BLaER1 (cell line): ENCODE measurements at regions not wholly inside any gene's neighbourhood (a gene's known extent, or its start where the extent isn't known, plus 50 kb on each side); places are given as distances from the start of the nearest gene placed in this dataset.
A peak's percentile ranks its signal among the peaks of the same experiment; 100 is the strongest.

Experiments used
- H3K27ac ChIP-seq: shearing (Covaris generic); formaldehyde crosslinking; 2 replicates; pipeline ENCODE4 v1.8.1; 2022
- H3K27me3 ChIP-seq: shearing (Covaris generic); formaldehyde crosslinking; 2 replicates; pipeline ENCODE4 v1.8.1; 2022
- H3K36me3 ChIP-seq: shearing (Covaris generic); formaldehyde crosslinking; 2 replicates; pipeline ENCODE4 v1.8.1; 2022
- H3K4me1 ChIP-seq: shearing (Covaris generic); formaldehyde crosslinking; 2 replicates; pipeline ENCODE4 v1.8.1; 2022
- H3K4me2 ChIP-seq: shearing (Covaris generic); formaldehyde crosslinking; 2 replicates; pipeline ENCODE4 v1.8.1; 2022
- H3K4me3 ChIP-seq: shearing (Covaris generic); formaldehyde crosslinking; 2 replicates; pipeline ENCODE4 v1.8.1; 2022
- H3K9ac ChIP-seq: shearing (Covaris generic); formaldehyde crosslinking; 2 replicates; pipeline ENCODE4 v1.8.1; 2022
- H3K9me3 ChIP-seq: shearing (Covaris generic); formaldehyde crosslinking; 2 replicates; pipeline ENCODE4 v1.8.1; 2022
- H4K20me1 ChIP-seq: shearing (Covaris generic); formaldehyde crosslinking; 2 replicates; pipeline ENCODE4 v1.8.1; 2022
- Cebpa-rat ChIP-seq: shearing (Covaris generic); IDR thresholded peaks from 2 replicates; pipeline ENCODE4 v1.8.1; 2022

- no peak for TF ChIP-seq Cebpa-rat
- no peaks in the 10 kb centered on the region for H3K36me3 ChIP-seq
- H3K4me2 ChIP-seq, result 0 out of 2 replicates have a peak overlapping the region, but pooled peaks have one; percentile 4
- H3K27me3 ChIP-seq, result no peaks in the 10 kb centered on the region
- H3K4me1 ChIP-seq, result 0 out of 2 replicates have a peak, but pooled peaks cover 4% of the 10 kb centered on the region
- no peak overlapping the region for H3K4me3 ChIP-seq
- no peaks in the 10 kb centered on the region for H4K20me1 ChIP-seq
- no peak overlapping the region for H3K27ac ChIP-seq
- H3K9ac ChIP-seq, result no peak overlapping the region
- no peaks in the 10 kb centered on the region for H3K9me3 ChIP-seq
Measured at GRCh38 chr13:31944262-31945160, 87.1 kb upstream of the FRY start.

GRCh38 chr13:31945202-31945961 lies 86.2 kb upstream of the FRY start:
- H3K36me3 ChIP-seq, result no peaks in the 10 kb centered on the region
- TF ChIP-seq Cebpa-rat, result no peak
- H3K4me2 ChIP-seq, result 0 out of 2 replicates have a peak overlapping the region, but pooled peaks have one; percentile 4
- no peaks in the 10 kb centered on the region for H3K9me3 ChIP-seq
- no peaks in the 10 kb centered on the region for H3K27me3 ChIP-seq
- H3K4me1 ChIP-seq, result 0 out of 2 replicates have a peak, but pooled peaks cover 4% of the 10 kb centered on the region
- H3K4me3 ChIP-seq, result no peak overlapping the region
- no peaks in the 10 kb centered on the region for H4K20me1 ChIP-seq
- no peak overlapping the region for H3K9ac ChIP-seq
- H3K27ac ChIP-seq, result no peak overlapping the region

GRCh38 chr13:31946091-31946770 lies 85.3 kb upstream of the FRY start:
- no peak for TF ChIP-seq Cebpa-rat
- Histone ChIP-seq H3K4me1 (0 out of 2 replicates have a peak, but pooled peaks cover 4% of the 10 kb centered on the region), H3K4me2 (no peak overlapping the region)

GRCh38 chr13:31947105-31947504 lies 84.5 kb upstream of the FRY start:
- Histone ChIP-seq H4K20me1 (no peaks in the 10 kb centered on the region), H3K9ac (no peak overlapping the region), H3K4me2 (no peak overlapping the region), H3K4me1 (0 out of 2 replicates have a peak, but pooled peaks cover 4% of the 10 kb centered on the region), H3K27me3 (no peaks in the 10 kb centered on the region), H3K9me3 (no peaks in the 10 kb centered on the region), H3K36me3 (no peaks in the 10 kb centered on the region), H3K4me3 (no peak overlapping the region), H3K27ac (no peak overlapping the region)
- TF ChIP-seq Cebpa-rat, result no peak

More at GRCh38 chr13:31946091-31946770, 85.3 kb upstream of the FRY start:
- Histone ChIP-seq H3K4me3 (no peak overlapping the region), H3K27ac (no peak overlapping the region), H4K20me1 (no peaks in the 10 kb centered on the region), H3K9me3 (no peaks in the 10 kb centered on the region), H3K9ac (no peak overlapping the region), H3K36me3 (no peaks in the 10 kb centered on the region), H3K27me3 (no peaks in the 10 kb centered on the region)

- Histone ChIP-seq H3K9ac (no peak overlapping the region), H3K4me1 (0 out of 2 replicates have a peak, but pooled peaks cover 4% of the 10 kb centered on the region), H3K36me3 (no peaks in the 10 kb centered on the region), H3K27me3 (no peaks in the 10 kb centered on the region), H3K4me3 (no peak overlapping the region), H3K9me3 (peaks cover 2% of the 10 kb centered on the region; the same call in 1 of the 2 replicates), H3K4me2 (no peak overlapping the region), H3K27ac (no peak overlapping the region), H4K20me1 (no peaks in the 10 kb centered on the region)
- TF ChIP-seq Cebpa-rat, result no peak
Measured at GRCh38 chr13:31947506-31947905, 84.1 kb upstream of the FRY start.

- TF ChIP-seq Cebpa-rat, result no peak
- H3K9ac ChIP-seq, result no peak overlapping the region
- peaks cover 9% of the 10 kb centered on the region; the same call in 1 of the 2 replicates for H3K9me3 ChIP-seq
- 0 out of 2 replicates have a peak, but pooled peaks cover 4% of the 10 kb centered on the region for H3K4me1 ChIP-seq
- no peaks in the 10 kb centered on the region for H4K20me1 ChIP-seq
- no peak overlapping the region for H3K27ac ChIP-seq
- H3K4me3 ChIP-seq, result no peak overlapping the region
- no peaks in the 10 kb centered on the region for H3K36me3 ChIP-seq
- no peak overlapping the region for H3K4me2 ChIP-seq
- H3K27me3 ChIP-seq, result no peaks in the 10 kb centered on the region
Measured at GRCh38 chr13:31949486-31949885, 82.1 kb upstream of the FRY start.

- Histone ChIP-seq H3K9me3 (peaks cover 9% of the 10 kb centered on the region; the same call in 1 of the 2 replicates), H3K27me3 (no peaks in the 10 kb centered on the region)
Measured at GRCh38 chr13:31950111-31950815, 81.3 kb upstream of the FRY start.

GRCh38 chr13:31951215-31951678 lies 80.3 kb upstream of the FRY start:
- Histone ChIP-seq H3K27ac (no peak overlapping the region), H3K36me3 (no peaks in the 10 kb centered on the region), H3K9ac (no peak overlapping the region), H4K20me1 (no peaks in the 10 kb centered on the region), H3K4me1 (no peaks in the 10 kb centered on the region), H3K9me3 (peaks cover 9% of the 10 kb centered on the region; the same call in 1 of the 2 replicates), H3K4me3 (no peak overlapping the region), H3K4me2 (no peak overlapping the region), H3K27me3 (no peaks in the 10 kb centered on the region)
- no peak for TF ChIP-seq Cebpa-rat

More at GRCh38 chr13:31950111-31950815, 81.3 kb upstream of the FRY start:
- H3K4me3 ChIP-seq, result no peak overlapping the region
- TF ChIP-seq Cebpa-rat, result no peak
- H3K4me2 ChIP-seq, result no peak overlapping the region
- H3K4me1 ChIP-seq, result 0 out of 2 replicates have a peak, but pooled peaks cover under 1% of the 10 kb centered on the region
- no peaks in the 10 kb centered on the region for H4K20me1 ChIP-seq
- no peak overlapping the region for H3K9ac ChIP-seq
- no peaks in the 10 kb centered on the region for H3K36me3 ChIP-seq
- no peak overlapping the region for H3K27ac ChIP-seq
